H9 (cell line): ENCODE measurements at regions not wholly inside any gene's neighbourhood (a gene's known extent, or its start where the extent isn't known, plus 50 kb on each side); places are given as distances from the start of the nearest gene placed in this dataset.

ENCODE experiments used
- DNase-seq: peaks from one replicate; pipeline ENCODE4 v3.0.0-alpha.2; 2017
- H2AFZ ChIP-seq: one replicate; pipeline ENCODE4 v1.6.1; 2013; ENCODE audit warnings: mild to moderate bottlenecking, low read length, control low read depth, moderate library complexity
- H2AK5ac ChIP-seq: 2 replicates; pipeline ENCODE4 v1.6.1; 2013; ENCODE audit warnings: low read length, control low read depth, mixed read lengths; ENCODE audit not compliant: insufficient read length
- H2BK120ac ChIP-seq: one replicate; pipeline ENCODE4 v1.6.1; 2013; ENCODE audit warnings: low read depth, mild to moderate bottlenecking, low read length, control low read depth, inconsistent platforms; ENCODE audit not compliant: poor library complexity, severe bottlenecking
- H2BK12ac ChIP-seq: 2 replicates; pipeline ENCODE4 v1.6.1; 2013; ENCODE audit warnings: low read length, control low read depth, mixed read lengths, low read depth; ENCODE audit not compliant: insufficient read length
- H2BK15ac ChIP-seq: 2 replicates; pipeline ENCODE4 v1.6.1; 2013; ENCODE audit warnings: low read depth, low read length, control low read depth
- H2BK20ac ChIP-seq: one replicate; pipeline ENCODE4 v1.6.1; 2013; ENCODE audit warnings: low read depth, mild to moderate bottlenecking, low read length, control low read depth, inconsistent platforms; ENCODE audit not compliant: poor library complexity, severe bottlenecking
- H2BK5ac ChIP-seq: 2 replicates; pipeline ENCODE4 v1.6.1; 2013; ENCODE audit warnings: low read length, control low read depth, mixed read lengths; ENCODE audit not compliant: insufficient read length
- H3K14ac ChIP-seq: 2 replicates; pipeline ENCODE4 v1.6.1; 2013; ENCODE audit warnings: low read length, control low read depth; ENCODE audit not compliant: insufficient read depth
- H3K18ac ChIP-seq: 2 replicates; pipeline ENCODE4 v1.6.1; 2013; ENCODE audit warnings: low read depth, mild to moderate bottlenecking, mixed read lengths, low read length, control low read depth; ENCODE audit not compliant: insufficient read length
- H3K23ac ChIP-seq: 2 replicates; pipeline ENCODE4 v1.6.1; 2013; ENCODE audit warnings: low read length, control low read depth, mixed read lengths, low read depth; ENCODE audit not compliant: insufficient read length
- H3K23me2 ChIP-seq: 2 replicates; pipeline ENCODE4 v1.6.1; 2013; ENCODE audit warnings: low read depth, mild to moderate bottlenecking, mixed read lengths, low read length, control low read depth; ENCODE audit not compliant: insufficient read length, poor library complexity, severe bottlenecking
- H3K27ac ChIP-seq: 2 replicates; pipeline ENCODE4 v1.5.1; 2013; ENCODE audit warnings: low read length, control low read depth, mixed read lengths, low read depth; ENCODE audit not compliant: insufficient read length
- H3K27me3 ChIP-seq: 2 replicates; pipeline ENCODE4 v1.6.1; 2013; ENCODE audit warnings: low read length, control low read depth, inconsistent platforms; ENCODE audit not compliant: insufficient read depth
- H3K4ac ChIP-seq: 2 replicates; pipeline ENCODE4 v1.6.1; 2013; ENCODE audit warnings: low read depth, mild to moderate bottlenecking, control low read depth, inconsistent platforms, low read length, moderate library complexity
- H3K4me1 ChIP-seq: 2 replicates; pipeline ENCODE4 v1.6.1; 2013; ENCODE audit warnings: low read length, control low read depth, inconsistent platforms; ENCODE audit not compliant: insufficient read depth
- H3K4me2 ChIP-seq: 2 replicates; pipeline ENCODE4 v1.6.1; 2013; ENCODE audit warnings: low read length, control low read depth, mixed read lengths; ENCODE audit not compliant: insufficient read length, insufficient read depth
- H3K56ac ChIP-seq: 2 replicates; pipeline ENCODE4 v1.6.1; 2013; ENCODE audit warnings: low read depth, mild to moderate bottlenecking, mixed read lengths, low read length, control low read depth; ENCODE audit not compliant: insufficient read length
- H3K79me1 ChIP-seq: 2 replicates; pipeline ENCODE4 v1.6.1; 2013; ENCODE audit warnings: low read depth, mild to moderate bottlenecking, moderate library complexity, low read length, control low read depth, inconsistent platforms; ENCODE audit not compliant: insufficient read depth, poor library complexity, severe bottlenecking
- H3K79me2 ChIP-seq: 2 replicates; pipeline ENCODE4 v1.6.1; 2013; ENCODE audit warnings: low read length, control low read depth, inconsistent platforms; ENCODE audit not compliant: insufficient read depth
- H3K9ac ChIP-seq: 2 replicates; pipeline ENCODE4 v1.6.1; 2013; ENCODE audit warnings: low read length, control low read depth, mixed read lengths; ENCODE audit not compliant: insufficient read length; ENCODE audit errors: extremely low read depth
- H3K9me3 ChIP-seq: one replicate; pipeline ENCODE4 v1.6.1; 2013; ENCODE audit warnings: low read depth, low read length, inconsistent platforms; ENCODE audit not compliant: control insufficient read depth
- H3T11ph ChIP-seq: one replicate; pipeline ENCODE4 v1.6.1; 2013; ENCODE audit warnings: mild to moderate bottlenecking, low read length, control low read depth, inconsistent platforms
- H4K20me1 ChIP-seq: one replicate; pipeline ENCODE4 v1.6.1; 2013; ENCODE audit not compliant: control insufficient read depth, insufficient read length, insufficient read depth
- H4K5ac ChIP-seq: 2 replicates; pipeline ENCODE4 v1.6.1; 2013; ENCODE audit warnings: low read depth, mild to moderate bottlenecking, mixed read lengths, low read length, control low read depth; ENCODE audit not compliant: insufficient read length
- H4K8ac ChIP-seq: replicated peaks from 2 replicates; pipeline ENCODE4 v1.6.1; 2013; ENCODE audit warnings: low read length, control low read depth, mixed read lengths, low read depth; ENCODE audit not compliant: insufficient read length
- H4K91ac ChIP-seq: 2 replicates; pipeline ENCODE4 v1.6.1; 2013; ENCODE audit warnings: low read depth, mild to moderate bottlenecking, moderate library complexity, mixed read lengths, low read length, control low read depth; ENCODE audit not compliant: insufficient read length
- H3K27ac Mint-ChIP-seq, 3 experiments: 2 replicates in 2 of 3; 3 replicates in 1 of 3; pipeline ENCODE4 v1.8.0; 2020 to 2021; ENCODE audit warnings: mixed read lengths in 3 of 3, mild to moderate bottlenecking in 1 of 3, moderate library complexity in 1 of 3
- H3K27me3 Mint-ChIP-seq: 2 replicates; pipeline ENCODE4 v1.8.0; 2021; ENCODE audit warnings: low read depth, mild to moderate bottlenecking, moderate library complexity, mixed read lengths
- H3K36me3 Mint-ChIP-seq, 3 experiments: 2 replicates in 2 of 3; 3 replicates in 1 of 3; pipeline ENCODE4 v1.8.0; 2020 to 2021; ENCODE audit warnings: low read depth in 3 of 3, mixed read lengths in 3 of 3; ENCODE audit not compliant: insufficient read depth in 1 of 3
- H3K4me1 Mint-ChIP-seq, 2 experiments: 2 replicates each; pipeline ENCODE4 v1.8.0; 2020; ENCODE audit warnings: mixed read lengths in 2 of 2
- H3K4me3 Mint-ChIP-seq, 2 experiments: 2 replicates in 1 of 2; 3 replicates in 1 of 2; pipeline ENCODE4 v1.8.0; 2020 to 2021; ENCODE audit warnings: mild to moderate bottlenecking in 2 of 2, mixed read lengths in 2 of 2, moderate library complexity in 1 of 2
- H3K9me3 Mint-ChIP-seq, 2 experiments: 2 replicates in 1 of 2; 3 replicates in 1 of 2; pipeline ENCODE4 v1.8.0; 2020; ENCODE audit warnings: mild to moderate bottlenecking in 2 of 2, mixed read lengths in 2 of 2, moderate library complexity in 1 of 2
- CTCF ChIP-seq: fragments of 200-600 bp; sonication (generic); conservative IDR thresholded peaks from 3 replicates; pipeline ENCODE4 v1.8.0; 2021; ENCODE audit warnings: antibody characterized with exemption, mild to moderate bottlenecking
- WGBS: extraction: QIAGEN DNeasy Blood & Tissue Kit; methylation state at CpG from one replicate; pipeline ENCODE4 v1.1.7; 2013; ENCODE audit warnings: missing lambda C conversion rate, low lambda C conversion rate, mixed read lengths; ENCODE audit not compliant: insufficient read length; ENCODE audit errors: extremely low coverage; 5-methylcytosine and 5-hydroxymethylcytosine counted together

GRCh38 chr6:113078791-113079190 is 731.7 kb downstream of the RFPL4B start:
- no peak overlapping the region for H2BK120ac ChIP-seq
- no CpG with 5 or more reads among the region's 4 CpGs for WGBS
- H3K4me2 ChIP-seq: no peak overlapping the region
- Mint-ChIP-seq H3K36me3 (no peaks in the 10 kb centered on the region), H3K4me1 (no peaks in the 10 kb centered on the region), H3K27me3 (no peaks in the 10 kb centered on the region; the same call in 1 of the 2 replicates), H3K4me3 (no peak overlapping the region), H3K27ac (no peak overlapping the region), H3K9me3 (no peaks in the 10 kb centered on the region)
- no peak overlapping the region for H3K23ac ChIP-seq
- H2BK20ac ChIP-seq: no peak overlapping the region
- no peaks in the 10 kb centered on the region for H3K79me1 ChIP-seq
- no peak overlapping the region for H3K9ac ChIP-seq
- H4K8ac ChIP-seq: no peak overlapping the region
- no peak overlapping the region for H3K56ac ChIP-seq
- TF ChIP-seq CTCF: no peak
- no peak overlapping the region for H3K18ac ChIP-seq
- H3K27me3 ChIP-seq: no peaks in the 10 kb centered on the region
- DNase-seq: no peak
- H2AFZ ChIP-seq: no peak overlapping the region
- no peaks in the 10 kb centered on the region for H3K9me3 ChIP-seq
- H3K27ac ChIP-seq: no peak overlapping the region
- no peaks in the 10 kb centered on the region for H3K79me2 ChIP-seq
- H2BK12ac ChIP-seq: no peak overlapping the region
- H3K4me1 ChIP-seq: no peaks in the 10 kb centered on the region
- H2BK5ac ChIP-seq: no peak overlapping the region
- H3K14ac ChIP-seq: no peak overlapping the region
- H4K20me1 ChIP-seq: no peaks in the 10 kb centered on the region
- H2AK5ac ChIP-seq: no peak overlapping the region
- H3T11ph ChIP-seq: no peak overlapping the region
- no peaks in the 10 kb centered on the region for H3K23me2 ChIP-seq
- no peak overlapping the region for H4K91ac ChIP-seq
- H4K5ac ChIP-seq: no peak overlapping the region
- H3K4ac ChIP-seq: no peak overlapping the region
- H2BK15ac ChIP-seq: no peak overlapping the region
